ENCODE measurements at regions not wholly inside any gene's neighbourhood (a gene's known extent, or its start where the extent isn't known, plus 50 kb on each side); places are given as distances from the start of the nearest gene placed in this dataset.

GRCh38 chr9:650362-650761 is 191.1 kb upstream of the DMRT1 start:
- ATAC-seq: no peak
- intact Hi-C loops (cut with DNase I): no loop called here
- DNase-seq (ENCODE audit: low spot score): no peak

- DNase-seq (ENCODE audit: low spot score) (no peak), ATAC-seq (no peak)
- intact Hi-C loops (cut with DNase I): no loop called here
These were observed 190.1 kb upstream of the DMRT1 start for GRCh38 chr9:651371-651770.

GRCh38 chr9:652914-653313 is 188.6 kb upstream of the DMRT1 start:
- peak; percentile 96 for ATAC-seq
- intact Hi-C loops (cut with DNase I): no loop called here
- peak; percentile 77 for DNase-seq (ENCODE audit: low spot score)

- DNase-seq (ENCODE audit: low spot score) (no peak), ATAC-seq (no peak)
These were observed 188.1 kb upstream of the DMRT1 start for GRCh38 chr9:653421-653820.

GRCh38 chr9:653856-654387 is 187.6 kb upstream of the DMRT1 start:
- intact Hi-C loops (cut with DNase I): no loop called here
- no peak for DNase-seq (ENCODE audit: low spot score)
- no peak for ATAC-seq

More at GRCh38 chr9:653421-653820, 188.1 kb upstream of the DMRT1 start:
- intact Hi-C loops (cut with DNase I): no loop called here

GRCh38 chr9:655875-656274 is 185.6 kb upstream of the DMRT1 start:
- DNase-seq (ENCODE audit: low spot score) (peak; percentile 82), ATAC-seq (peak; percentile 59)
- intact Hi-C loops (cut with DNase I): no loop called here

GRCh38 chr9:656926-657568 is 184.4 kb upstream of the DMRT1 start:
- intact Hi-C loops (cut with DNase I): no loop called here
- ATAC-seq (no peak), DNase-seq (ENCODE audit: low spot score) (no peak)

GRCh38 chr9:659286-659685 is 182.2 kb upstream of the DMRT1 start:
- intact Hi-C loops (cut with DNase I): no loop called here
- no peak for DNase-seq (ENCODE audit: low spot score)
- ATAC-seq: no peak

GRCh38 chr9:660227-660626 is 181.3 kb upstream of the DMRT1 start:
- ATAC-seq (no peak), DNase-seq (ENCODE audit: low spot score) (no peak)
- intact Hi-C loops (cut with DNase I): no loop called here

GRCh38 chr9:663541-663940 is 178.0 kb upstream of the DMRT1 start:
- no peak for ATAC-seq

GRCh38 chr9:665296-665695 is 176.2 kb upstream of the DMRT1 start:
- DNase-seq (ENCODE audit: low spot score) (no peak), ATAC-seq (no peak)
- intact Hi-C loops (cut with DNase I): no loop called here

More at GRCh38 chr9:663541-663940, 178.0 kb upstream of the DMRT1 start:
- intact Hi-C loops (cut with DNase I): no loop called here
- no peak for DNase-seq (ENCODE audit: low spot score)

- ATAC-seq: no peak
- intact Hi-C loops (cut with DNase I): no loop called here
These were observed 169.5 kb upstream of the DMRT1 start for GRCh38 chr9:671997-672396.

GRCh38 chr9:672851-673250 is 168.6 kb upstream of the DMRT1 start:
- DNase-seq (ENCODE audit: low spot score): no peak
- intact Hi-C loops (cut with DNase I): no loop called here

More at GRCh38 chr9:671997-672396, 169.5 kb upstream of the DMRT1 start:
- no peak for DNase-seq (ENCODE audit: low spot score)

GRCh38 chr9:673264-673965 is 168.1 kb upstream of the DMRT1 start:
- intact Hi-C loops (cut with DNase I): no loop called here
- peak; percentile 42 for ATAC-seq
- no peak for DNase-seq (ENCODE audit: low spot score)

More at GRCh38 chr9:672851-673250, 168.6 kb upstream of the DMRT1 start:
- no peak for ATAC-seq

- peak; percentile 30 for ATAC-seq
- intact Hi-C loops (cut with DNase I): no loop called here
- no peak for DNase-seq (ENCODE audit: low spot score)
These were observed 167.5 kb upstream of the DMRT1 start for GRCh38 chr9:673966-674526.

GRCh38 chr9:675697-676370 is 165.7 kb upstream of the DMRT1 start:
- DNase-seq (ENCODE audit: low spot score) (no peak), ATAC-seq (no peak)
- intact Hi-C loops (cut with DNase I): no loop called here

GRCh38 chr9:676780-677438 is 164.6 kb upstream of the DMRT1 start:
- no peak for ATAC-seq
- intact Hi-C loops (cut with DNase I): no loop called here

GRCh38 chr9:677461-678097 is 163.9 kb upstream of the DMRT1 start:
- intact Hi-C loops (cut with DNase I): no loop called here
- DNase-seq (ENCODE audit: low spot score) (no peak), ATAC-seq (peak; percentile 41)

More at GRCh38 chr9:676780-677438, 164.6 kb upstream of the DMRT1 start:
- DNase-seq (ENCODE audit: low spot score): no peak

- DNase-seq (ENCODE audit: low spot score): no peak
- no peak for ATAC-seq
- intact Hi-C loops (cut with DNase I): no loop called here
These were observed 162.6 kb upstream of the DMRT1 start for GRCh38 chr9:678897-679296.
